ENCODE measurements at regions not wholly inside any gene's neighbourhood (a gene's known extent, or its start where the extent isn't known, plus 50 kb on each side); places are given as distances from the start of the nearest gene placed in this dataset.

DNA sequence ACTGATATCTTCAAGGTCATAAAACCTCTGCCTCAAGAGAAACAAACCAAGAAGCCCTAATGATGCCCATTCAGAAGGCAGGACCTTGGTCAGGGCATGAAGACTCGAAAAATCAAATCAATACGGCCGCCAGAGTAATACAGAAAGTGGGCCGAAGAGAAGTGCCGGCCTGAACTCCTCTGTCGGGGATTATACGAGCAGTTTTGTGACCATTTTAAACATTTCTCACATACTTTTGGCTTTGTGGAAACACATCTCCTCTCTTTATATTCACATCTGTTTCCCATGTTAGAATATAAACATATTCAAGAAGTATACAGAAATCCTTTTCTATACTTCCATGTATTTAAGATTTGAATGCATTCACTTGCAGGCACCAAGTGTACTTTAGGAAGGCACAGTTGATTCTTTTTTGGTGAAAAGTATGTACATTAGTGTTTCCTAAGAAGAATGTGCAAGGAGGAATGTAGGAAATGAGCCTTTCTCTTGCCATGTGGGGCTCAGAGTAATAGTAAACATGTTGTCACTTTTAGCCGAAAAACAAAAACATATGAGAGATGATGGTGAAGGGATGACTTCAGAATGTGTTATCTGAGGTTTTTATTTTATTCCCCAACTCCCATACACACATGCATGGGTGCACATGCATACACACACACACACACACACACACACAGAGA is 707.9 kb upstream of the ID2 start:
- Histone ChIP-seq H3K4me3 (no peak overlapping the region), H3K36me3 (no peaks in the 10 kb centered on the region), H3K4me1 (no peaks in the 10 kb centered on the region), H3K9me3 (no peaks in the 10 kb centered on the region), H3K27ac (no peak overlapping the region), H3K27me3 (no peaks in the 10 kb centered on the region)
- DNase-seq: no peak
- intact Hi-C loops (cut with DNase I; ENCODE audit: low total_unique reads) (no loop called here), in situ Hi-C loops (cut with MboI; ENCODE audit: low sequenced_read_pairs in 4 of 4) (no loop called here)
- ATAC-seq: no peak
- TF ChIP-seq POLR2A (IDR thresholded peaks at IDR 0.05): no peak
- TF ChIP-seq, protein P1, sequence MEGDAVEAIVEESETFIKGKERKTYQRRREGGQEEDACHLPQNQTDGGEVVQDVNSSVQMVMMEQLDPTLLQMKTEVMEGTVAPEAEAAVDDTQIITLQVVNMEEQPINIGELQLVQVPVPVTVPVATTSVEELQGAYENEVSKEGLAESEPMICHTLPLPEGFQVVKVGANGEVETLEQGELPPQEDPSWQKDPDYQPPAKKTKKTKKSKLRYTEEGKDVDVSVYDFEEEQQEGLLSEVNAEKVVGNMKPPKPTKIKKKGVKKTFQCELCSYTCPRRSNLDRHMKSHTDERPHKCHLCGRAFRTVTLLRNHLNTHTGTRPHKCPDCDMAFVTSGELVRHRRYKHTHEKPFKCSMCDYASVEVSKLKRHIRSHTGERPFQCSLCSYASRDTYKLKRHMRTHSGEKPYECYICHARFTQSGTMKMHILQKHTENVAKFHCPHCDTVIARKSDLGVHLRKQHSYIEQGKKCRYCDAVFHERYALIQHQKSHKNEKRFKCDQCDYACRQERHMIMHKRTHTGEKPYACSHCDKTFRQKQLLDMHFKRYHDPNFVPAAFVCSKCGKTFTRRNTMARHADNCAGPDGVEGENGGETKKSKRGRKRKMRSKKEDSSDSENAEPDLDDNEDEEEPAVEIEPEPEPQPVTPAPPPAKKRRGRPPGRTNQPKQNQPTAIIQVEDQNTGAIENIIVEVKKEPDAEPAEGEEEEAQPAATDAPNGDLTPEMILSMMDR (IDR thresholded peaks at IDR 0.05 in 4 of 5, conservative IDR thresholded peaks at IDR 0.05 in 1 of 5): no peak

- DNase-seq (no peak), ATAC-seq (no peak)
- TF ChIP-seq POLR2A (IDR thresholded peaks at IDR 0.05): no peak
- TF ChIP-seq, protein P1 (IDR thresholded peaks at IDR 0.05 in 4 of 5, conservative IDR thresholded peaks at IDR 0.05 in 1 of 5): no peak
- intact Hi-C loops (cut with DNase I; ENCODE audit: low total_unique reads): no loop called here
- in situ Hi-C loops (cut with MboI; ENCODE audit: low sequenced_read_pairs in 4 of 4): no loop called here
- H3K36me3 ChIP-seq: no peaks in the 10 kb centered on the region
- H3K27me3 ChIP-seq: no peaks in the 10 kb centered on the region
- no peaks in the 10 kb centered on the region for H3K4me1 ChIP-seq
- no peak overlapping the region for H3K27ac ChIP-seq
- H3K9me3 ChIP-seq: no peaks in the 10 kb centered on the region
- H3K4me3 ChIP-seq: no peak overlapping the region
Measured at GRCh38 chr2:7974936-7975335, 706.9 kb upstream of the ID2 start.

DNA sequence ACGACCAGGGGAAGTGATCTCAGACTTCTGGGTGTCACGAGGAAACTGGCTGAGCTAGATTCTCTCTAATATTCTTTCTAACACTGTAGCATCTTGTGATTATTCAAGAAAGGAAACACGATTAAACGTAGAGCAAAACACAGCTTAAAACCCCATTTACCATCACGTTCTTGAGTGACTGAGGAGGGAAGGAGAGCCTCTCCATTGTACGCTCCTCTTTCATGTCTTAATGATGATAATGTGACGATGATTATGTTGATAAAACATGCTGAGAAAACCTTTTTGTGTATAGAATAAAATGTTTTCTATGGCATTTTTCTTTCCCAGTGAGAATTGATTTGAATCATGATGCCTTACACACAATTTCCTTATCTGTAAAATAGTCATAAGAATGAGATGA is 705.6 kb upstream of the ID2 start:
- DNase-seq (no peak), ATAC-seq (no peak)
- H3K36me3 ChIP-seq: no peaks in the 10 kb centered on the region
- in situ Hi-C loops (cut with MboI; ENCODE audit: low sequenced_read_pairs in 4 of 4) (no loop called here), intact Hi-C loops (cut with DNase I; ENCODE audit: low total_unique reads) (no loop called here)
- no peaks in the 10 kb centered on the region for H3K4me1 ChIP-seq
- H3K9me3 ChIP-seq: no peaks in the 10 kb centered on the region
- TF ChIP-seq, protein P1 (IDR thresholded peaks at IDR 0.05 in 4 of 5, conservative IDR thresholded peaks at IDR 0.05 in 1 of 5): no peak
- no peak for TF ChIP-seq POLR2A (IDR thresholded peaks at IDR 0.05)
- H3K4me3 ChIP-seq: no peak overlapping the region
- H3K27me3 ChIP-seq: no peaks in the 10 kb centered on the region
- no peak overlapping the region for H3K27ac ChIP-seq

GRCh38 chr2:7977981-7978380 is 703.9 kb upstream of the ID2 start:
- DNase-seq (no peak), ATAC-seq (no peak)
- in situ Hi-C loops (cut with MboI; ENCODE audit: low sequenced_read_pairs in 4 of 4): no loop called here

More at GRCh38 chr2:7977981-7978380, 703.9 kb upstream of the ID2 start:
- H3K4me3 ChIP-seq: no peak overlapping the region
- intact Hi-C loops (cut with DNase I; ENCODE audit: low total_unique reads): no loop called here
- H3K36me3 ChIP-seq: no peaks in the 10 kb centered on the region
- H3K27ac ChIP-seq: no peak overlapping the region
- no peak for TF ChIP-seq POLR2A (IDR thresholded peaks at IDR 0.05)
- TF ChIP-seq, protein P1 (IDR thresholded peaks at IDR 0.05 in 4 of 5, conservative IDR thresholded peaks at IDR 0.05 in 1 of 5): no peak
- no peaks in the 10 kb centered on the region for H3K4me1 ChIP-seq
- peaks cover 0 to 7% (median 0%) of the 10 kb centered on the region in 3 donors for H3K9me3 ChIP-seq
- H3K27me3 ChIP-seq: no peaks in the 10 kb centered on the region
